Liver (tissue), 1 donor: ENCODE measurements at regions not wholly inside any gene's neighbourhood (a gene's known extent, or its start where the extent isn't known, plus 50 kb on each side); places are given as distances from the start of the nearest gene placed in this dataset.

Experiments
- FOXA1 ChIP-seq: IDR thresholded peaks from 2 replicates; pipeline ENCODE4 v1.6.1; 2016; ENCODE audit warnings: antibody characterized with exemption
- TF ChIP-seq, protein P1 (sequence below): IDR thresholded peaks from 2 replicates; pipeline ENCODE4 v1.6.1; 2016; ENCODE audit warnings: antibody characterized with exemption

DNA sequence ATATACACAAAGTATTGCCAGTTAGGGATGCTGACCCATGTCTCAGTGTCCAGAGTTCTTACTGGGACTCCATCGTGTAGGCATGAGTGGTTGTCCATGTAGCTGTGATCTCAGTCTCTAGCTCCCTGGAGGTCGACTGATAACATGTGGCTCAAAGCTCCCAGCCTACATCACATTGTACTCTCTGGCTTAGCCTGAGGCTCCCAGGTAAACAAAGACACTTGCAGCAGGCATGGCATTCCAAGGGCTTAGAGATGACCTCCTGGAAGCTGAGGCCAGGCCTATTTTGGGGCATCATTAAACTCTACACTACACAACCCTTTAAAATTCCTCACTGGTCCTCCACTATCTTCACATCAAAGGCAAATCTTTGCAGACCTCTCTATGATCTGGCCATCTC, 100.8 kb upstream of the DOCK1 start:
- TF ChIP-seq FOXA1, result no peak
- TF ChIP-seq, protein P1, sequence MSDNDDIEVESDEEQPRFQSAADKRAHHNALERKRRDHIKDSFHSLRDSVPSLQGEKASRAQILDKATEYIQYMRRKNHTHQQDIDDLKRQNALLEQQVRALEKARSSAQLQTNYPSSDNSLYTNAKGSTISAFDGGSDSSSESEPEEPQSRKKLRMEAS, result no peak
